ENCODE measurements at regions not wholly inside any gene's neighbourhood (a gene's known extent, or its start where the extent isn't known, plus 50 kb on each side); places are given as distances from the start of the nearest gene placed in this dataset.
"Not testable (repeated sequence)": the region's sequence is repeated elsewhere in the genome, so short reads cannot be mapped to it uniquely, and the experiment has no call there.

DNA sequence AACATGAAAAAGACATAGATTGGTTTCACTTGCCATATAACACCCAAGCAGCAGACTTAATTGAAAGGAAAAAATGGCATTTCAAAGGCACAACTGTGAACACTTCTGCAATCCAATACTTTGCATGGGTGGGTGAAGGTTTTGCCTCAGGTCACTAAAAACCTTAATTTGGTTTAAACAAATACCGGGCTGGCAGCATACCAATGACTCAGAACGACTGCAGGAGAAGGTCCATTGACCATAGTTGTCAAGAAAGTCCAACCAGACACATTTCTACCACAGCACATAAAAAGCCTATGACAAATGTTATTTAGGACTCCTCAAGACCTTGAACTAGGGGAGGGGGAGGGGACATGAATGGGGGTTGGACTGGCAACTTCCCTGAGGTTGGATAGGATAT, 183.6 kb upstream of the TRPC5 start:
- Histone ChIP-seq H3K27me3 (ENCODE audit: control insufficient read depth, insufficient read depth, low read length) (peaks cover 7% of the 10 kb centered on the region), H3K4me1 (ENCODE audit: control insufficient read depth, insufficient read depth, low read length) (no peaks in the 10 kb centered on the region), H3K4me3 (ENCODE audit: low read length) (no peak overlapping the region), H3K27ac (ENCODE audit: low read length) (no peak overlapping the region), H3K9me3 (replicated peaks; ENCODE audit: control insufficient read depth, low read depth, low read length) (no peaks in the 10 kb centered on the region), H3K36me3 (ENCODE audit: control insufficient read depth, insufficient read depth, low read length) (no peaks in the 10 kb centered on the region)
- DNase-seq, result no peak
- WGBS (ENCODE audit: insufficient coverage), result no CpG with 5 or more reads among the region's 2 CpGs

DNA sequence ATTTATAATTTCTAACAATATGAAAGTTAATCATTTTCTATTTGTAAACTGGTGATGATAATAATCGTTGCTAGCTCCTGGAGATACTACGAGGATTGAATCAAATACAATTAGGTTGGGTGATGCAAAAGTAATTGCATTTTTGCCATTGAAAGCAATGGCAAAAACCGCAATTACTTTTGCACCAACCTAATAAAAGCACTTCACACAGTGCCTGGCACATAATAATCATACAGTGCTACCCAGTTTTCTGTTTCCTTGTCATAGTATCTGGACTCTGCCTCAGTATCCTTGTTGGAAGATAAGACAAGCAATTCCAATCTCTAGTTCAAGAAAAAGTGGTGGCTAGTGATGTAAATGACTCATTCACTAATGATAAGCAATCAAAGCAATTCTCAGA, 176.8 kb upstream of the TRPC5 start:
- Histone ChIP-seq H3K36me3 (ENCODE audit: control insufficient read depth, insufficient read depth, low read length) (no peaks in the 10 kb centered on the region), H3K4me3 (ENCODE audit: low read length) (no peak overlapping the region), H3K9me3 (replicated peaks; ENCODE audit: control insufficient read depth, low read depth, low read length) (no peaks in the 10 kb centered on the region), H3K4me1 (ENCODE audit: control insufficient read depth, insufficient read depth, low read length) (no peaks in the 10 kb centered on the region), H3K27ac (ENCODE audit: low read length) (no peak overlapping the region), H3K27me3 (ENCODE audit: control insufficient read depth, insufficient read depth, low read length) (no peaks in the 10 kb centered on the region)
- WGBS (ENCODE audit: insufficient coverage), result no CpG with 5 or more reads among the region's 3 CpGs
- no peak for DNase-seq

DNA sequence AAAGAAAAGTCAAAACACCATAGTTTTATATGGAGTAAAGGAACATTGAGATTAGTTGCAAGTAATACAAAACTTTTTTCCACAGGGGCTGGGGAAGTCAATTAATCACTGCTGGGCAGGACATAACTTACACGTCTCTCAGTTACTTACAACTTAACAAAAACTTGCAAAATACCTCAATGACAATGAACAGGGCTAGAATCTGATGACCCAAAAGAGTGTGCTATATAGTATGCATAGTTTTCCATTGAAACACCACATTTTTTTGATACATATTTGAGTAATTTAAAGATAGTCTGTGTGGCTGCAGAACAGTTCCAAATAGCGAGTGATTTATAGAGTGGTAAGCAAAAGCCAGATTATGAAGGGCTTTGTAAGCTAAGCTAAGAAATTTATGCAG, 172.3 kb upstream of the TRPC5 start:
- 50% methylated on average over 1 of the region's 2 CpGs for WGBS (ENCODE audit: insufficient coverage)
- Histone ChIP-seq H3K36me3 (ENCODE audit: control insufficient read depth, insufficient read depth, low read length) (no peaks in the 10 kb centered on the region), H3K9me3 (replicated peaks; ENCODE audit: control insufficient read depth, low read depth, low read length) (no peaks in the 10 kb centered on the region), H3K4me3 (ENCODE audit: low read length) (no peak overlapping the region), H3K27me3 (ENCODE audit: control insufficient read depth, insufficient read depth, low read length) (peaks cover 2% of the 10 kb centered on the region), H3K27ac (ENCODE audit: low read length) (no peak overlapping the region), H3K4me1 (ENCODE audit: control insufficient read depth, insufficient read depth, low read length) (no peaks in the 10 kb centered on the region)
- DNase-seq, result peak; percentile 40

DNA sequence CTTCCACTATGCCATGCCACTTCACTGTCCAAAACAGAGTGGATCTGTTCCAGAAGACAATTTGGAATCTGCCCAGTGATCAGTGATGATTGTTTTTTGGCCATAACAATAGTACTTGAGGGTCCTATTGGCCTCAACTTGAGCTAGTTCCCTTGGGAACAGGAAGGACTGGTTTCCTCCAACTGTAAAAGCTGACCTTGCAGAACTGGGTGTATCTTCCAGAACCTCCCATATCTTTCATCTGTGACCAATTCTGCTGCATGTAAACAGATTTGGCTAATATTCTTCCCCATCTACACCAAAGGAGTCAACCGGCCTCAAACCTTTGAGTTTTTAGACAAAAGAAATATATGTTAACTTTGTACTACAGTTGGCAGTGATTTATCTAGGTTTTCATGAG, 165.1 kb upstream of the TRPC5 start:
- DNase-seq, result peak; percentile 19
- Histone ChIP-seq H3K4me3 (ENCODE audit: low read length) (no peak overlapping the region), H3K9me3 (replicated peaks; ENCODE audit: control insufficient read depth, low read depth, low read length) (peaks cover 3% of the 10 kb centered on the region), H3K27me3 (ENCODE audit: control insufficient read depth, insufficient read depth, low read length) (peaks cover 2% of the 10 kb centered on the region), H3K36me3 (ENCODE audit: control insufficient read depth, insufficient read depth, low read length) (no peaks in the 10 kb centered on the region), H3K27ac (ENCODE audit: low read length) (no peak overlapping the region), H3K4me1 (ENCODE audit: control insufficient read depth, insufficient read depth, low read length) (no peaks in the 10 kb centered on the region)
- WGBS (ENCODE audit: insufficient coverage), result no CpG with 5 or more reads among the region's 1 CpG

DNA sequence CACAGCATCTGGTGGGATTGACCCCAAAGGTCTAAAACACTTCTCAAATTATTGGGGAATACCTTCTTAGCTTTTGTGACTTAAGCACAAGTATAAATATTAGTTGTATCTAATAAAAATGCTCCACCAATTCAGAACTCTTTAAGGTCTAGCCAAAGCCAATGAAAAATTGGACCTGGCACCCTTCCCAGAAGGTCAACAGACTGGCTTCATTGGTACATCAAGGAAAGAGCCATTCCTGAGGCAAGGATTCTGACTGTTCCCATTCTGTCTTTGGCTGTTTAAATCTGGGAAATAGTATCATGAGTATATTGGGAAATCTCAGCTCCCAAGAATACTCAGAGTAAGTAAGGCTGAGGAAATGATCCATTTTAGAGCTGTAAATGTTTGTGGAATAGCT, 153.0 kb upstream of the TRPC5 start:
- Histone ChIP-seq H3K4me1 (ENCODE audit: control insufficient read depth, insufficient read depth, low read length) (no peaks in the 10 kb centered on the region), H3K27ac (ENCODE audit: low read length) (no peak overlapping the region), H3K4me3 (ENCODE audit: low read length) (no peak overlapping the region), H3K36me3 (ENCODE audit: control insufficient read depth, insufficient read depth, low read length) (no peaks in the 10 kb centered on the region), H3K27me3 (ENCODE audit: control insufficient read depth, insufficient read depth, low read length) (no peaks in the 10 kb centered on the region), H3K9me3 (replicated peaks; ENCODE audit: control insufficient read depth, low read depth, low read length) (no peaks in the 10 kb centered on the region)
- no peak for DNase-seq

DNA sequence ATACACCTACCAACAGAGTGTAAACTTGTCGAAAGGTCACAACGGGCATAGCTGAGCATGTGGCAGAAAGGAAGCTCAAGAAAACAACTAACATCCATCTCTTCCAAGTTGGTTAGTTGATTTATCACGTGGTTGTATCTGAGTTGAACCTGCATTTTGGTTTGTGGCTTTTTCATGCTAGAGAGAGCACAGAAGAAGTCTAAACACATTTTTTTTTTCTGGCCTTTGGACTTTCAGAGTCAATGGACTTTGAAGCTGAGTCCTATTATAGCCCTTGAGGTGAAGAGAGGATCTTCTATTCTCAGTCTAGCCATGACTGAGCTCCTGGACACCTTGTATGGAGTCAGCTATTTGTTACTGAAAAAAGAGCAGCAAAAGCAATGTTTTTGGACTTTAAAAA, 150.6 kb upstream of the TRPC5 start:
- H3K27me3 ChIP-seq (ENCODE audit: control insufficient read depth, insufficient read depth, low read length), result no peaks in the 10 kb centered on the region
- no peaks in the 10 kb centered on the region for H3K9me3 ChIP-seq (replicated peaks; ENCODE audit: control insufficient read depth, low read depth, low read length)
- H3K36me3 ChIP-seq (ENCODE audit: control insufficient read depth, insufficient read depth, low read length), result no peaks in the 10 kb centered on the region
- no peak overlapping the region for H3K27ac ChIP-seq (ENCODE audit: low read length)
- H3K4me1 ChIP-seq (ENCODE audit: control insufficient read depth, insufficient read depth, low read length), result no peaks in the 10 kb centered on the region
- DNase-seq, result no peak
- no CpG with 5 or more reads among the region's 3 CpGs for WGBS (ENCODE audit: insufficient coverage)
- H3K4me3 ChIP-seq (ENCODE audit: low read length), result no peak overlapping the region

DNA sequence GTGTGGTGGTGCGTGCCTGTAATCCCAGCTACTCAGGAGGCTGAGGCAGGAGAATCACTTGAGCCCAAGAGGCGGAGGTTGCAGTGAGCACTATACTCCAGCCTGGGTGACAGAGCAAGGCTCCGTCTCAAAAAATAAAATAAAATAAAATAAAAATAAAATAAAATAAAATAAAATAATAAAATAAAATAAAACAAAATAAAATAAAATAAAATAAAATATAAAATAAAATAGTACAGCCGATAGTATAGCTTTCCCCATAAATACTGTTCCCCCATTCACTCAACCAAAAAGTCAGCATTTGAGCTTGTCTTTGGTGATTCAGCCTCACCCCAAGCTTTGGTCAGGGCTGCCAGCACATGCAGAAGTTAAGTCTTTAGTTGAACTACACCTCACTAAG, 144.2 kb upstream of the TRPC5 start:
- not testable (repeated sequence) for H3K4me3 ChIP-seq (ENCODE audit: low read length); H3K36me3 ChIP-seq (ENCODE audit: control insufficient read depth, insufficient read depth, low read length); DNase-seq; H3K4me1 ChIP-seq (ENCODE audit: control insufficient read depth, insufficient read depth, low read length); H3K9me3 ChIP-seq (replicated peaks; ENCODE audit: control insufficient read depth, low read depth, low read length); H3K27ac ChIP-seq (ENCODE audit: low read length); H3K27me3 ChIP-seq (ENCODE audit: control insufficient read depth, insufficient read depth, low read length)
- no CpG with 5 or more reads among the region's 4 CpGs for WGBS (ENCODE audit: insufficient coverage)

DNA sequence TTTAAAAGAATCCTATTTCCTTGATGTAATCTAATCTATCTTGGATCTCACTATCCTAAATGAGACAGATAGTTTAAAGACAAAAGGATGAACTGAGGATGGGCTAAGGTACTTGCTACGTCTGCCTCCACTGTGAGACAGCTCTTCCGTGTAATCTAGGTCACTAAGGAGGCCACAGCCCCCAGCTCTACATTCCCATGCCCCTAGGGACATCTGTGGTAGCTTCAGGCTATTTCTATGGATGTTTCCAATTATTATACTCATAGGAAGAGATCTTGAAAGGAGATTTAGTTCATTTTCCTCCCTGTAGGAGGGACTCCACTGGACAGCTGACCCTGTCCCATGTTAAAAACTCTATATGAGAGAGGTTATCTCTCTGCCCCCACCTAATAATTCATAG, 140.8 kb upstream of the TRPC5 start:
- DNase-seq, result no peak
- Histone ChIP-seq H3K9me3 (replicated peaks; ENCODE audit: control insufficient read depth, low read depth, low read length) (no peaks in the 10 kb centered on the region), H3K27ac (ENCODE audit: low read length) (no peak overlapping the region), H3K4me3 (ENCODE audit: low read length) (no peak overlapping the region), H3K36me3 (ENCODE audit: control insufficient read depth, insufficient read depth, low read length) (no peaks in the 10 kb centered on the region), H3K4me1 (ENCODE audit: control insufficient read depth, insufficient read depth, low read length) (no peaks in the 10 kb centered on the region), H3K27me3 (ENCODE audit: control insufficient read depth, insufficient read depth, low read length) (peaks cover 11% of the 10 kb centered on the region)
- no CpG with 5 or more reads among the region's 2 CpGs for WGBS (ENCODE audit: insufficient coverage)

DNA sequence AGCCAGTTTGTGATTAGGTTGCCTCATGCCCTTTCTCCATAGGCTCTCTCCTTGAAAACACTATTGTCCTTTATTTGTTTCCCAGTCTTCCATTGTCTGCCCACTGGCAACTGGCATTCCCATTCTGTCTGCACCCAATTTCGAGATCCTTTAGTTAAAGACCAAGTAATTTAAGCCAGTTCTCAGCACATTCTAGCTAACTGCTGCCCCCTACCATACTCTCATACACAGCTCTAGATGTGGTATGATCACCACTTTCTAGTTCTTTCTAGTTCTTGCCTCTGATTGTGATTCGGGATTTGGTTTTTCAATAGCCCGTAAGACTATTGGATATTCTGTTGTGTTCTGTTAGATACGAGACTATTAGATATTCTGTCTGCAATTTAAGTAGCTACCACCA, 135.8 kb upstream of the TRPC5 start:
- H3K4me3 ChIP-seq (ENCODE audit: low read length), result no peak overlapping the region
- H3K27me3 ChIP-seq (ENCODE audit: control insufficient read depth, insufficient read depth, low read length), result peaks cover 6% of the 10 kb centered on the region
- no peak for DNase-seq
- H3K36me3 ChIP-seq (ENCODE audit: control insufficient read depth, insufficient read depth, low read length), result no peaks in the 10 kb centered on the region
- no peaks in the 10 kb centered on the region for H3K9me3 ChIP-seq (replicated peaks; ENCODE audit: control insufficient read depth, low read depth, low read length)
- no peaks in the 10 kb centered on the region for H3K4me1 ChIP-seq (ENCODE audit: control insufficient read depth, insufficient read depth, low read length)
- H3K27ac ChIP-seq (ENCODE audit: low read length), result no peak overlapping the region
- 14% methylated on average over 1 of the region's 4 CpGs for WGBS (ENCODE audit: insufficient coverage)

DNA sequence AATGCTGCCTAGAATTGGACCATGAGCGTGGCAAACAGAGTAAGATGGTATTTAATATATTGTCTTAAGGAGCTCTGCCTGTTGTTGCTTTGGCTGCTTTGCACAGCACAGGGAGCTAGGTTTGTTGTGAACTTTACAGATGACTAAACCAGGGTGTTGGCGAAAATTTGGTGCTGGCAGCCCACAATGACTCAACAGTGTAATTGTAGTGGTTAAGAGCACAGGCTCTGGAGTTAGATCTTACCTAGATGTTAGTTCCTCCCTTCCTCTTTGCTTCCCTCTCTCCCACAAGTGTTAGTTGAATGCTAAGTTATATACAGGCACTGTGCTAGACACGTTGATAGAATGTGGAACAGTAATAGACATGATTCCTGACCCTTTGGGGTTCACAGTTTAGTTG, 128.9 kb upstream of the TRPC5 start:
- no peak for DNase-seq
- Histone ChIP-seq H3K27me3 (ENCODE audit: control insufficient read depth, insufficient read depth, low read length) (peaks cover 2% of the 10 kb centered on the region), H3K27ac (ENCODE audit: low read length) (no peak overlapping the region), H3K4me3 (ENCODE audit: low read length) (no peak overlapping the region), H3K36me3 (ENCODE audit: control insufficient read depth, insufficient read depth, low read length) (no peaks in the 10 kb centered on the region), H3K4me1 (ENCODE audit: control insufficient read depth, insufficient read depth, low read length) (no peaks in the 10 kb centered on the region), H3K9me3 (replicated peaks; ENCODE audit: control insufficient read depth, low read depth, low read length) (no peaks in the 10 kb centered on the region)
- 78% methylated on average over 1 of the region's 3 CpGs for WGBS (ENCODE audit: insufficient coverage)

DNA sequence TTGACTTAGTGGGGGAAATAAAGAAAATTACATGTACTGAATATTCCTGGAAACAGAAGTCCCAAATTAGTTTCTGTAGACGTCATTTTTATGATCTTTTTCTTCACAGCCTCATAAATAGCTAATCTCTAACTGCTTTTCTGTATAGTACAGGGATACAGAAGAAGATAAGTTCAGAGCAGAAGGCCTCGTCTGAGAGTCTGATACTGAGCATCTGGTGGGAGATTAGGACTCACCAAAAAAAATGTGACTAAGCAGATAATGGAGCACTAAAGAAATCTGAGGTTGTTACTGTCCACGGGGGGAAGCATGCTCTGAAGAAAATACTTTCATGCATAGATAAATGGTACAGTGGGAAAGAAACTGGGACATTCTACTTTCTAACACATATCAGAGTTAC, 115.3 kb upstream of the TRPC5 start:
- WGBS (ENCODE audit: insufficient coverage), result 67% methylated on average over 1 of the region's 3 CpGs
- no peaks in the 10 kb centered on the region for H3K9me3 ChIP-seq (replicated peaks; ENCODE audit: control insufficient read depth, low read depth, low read length)
- no peak overlapping the region for H3K27ac ChIP-seq (ENCODE audit: low read length)
- DNase-seq, result no peak
- H3K4me1 ChIP-seq (ENCODE audit: control insufficient read depth, insufficient read depth, low read length), result no peaks in the 10 kb centered on the region
- no peak overlapping the region for H3K4me3 ChIP-seq (ENCODE audit: low read length)
- peaks cover 3% of the 10 kb centered on the region for H3K27me3 ChIP-seq (ENCODE audit: control insufficient read depth, insufficient read depth, low read length)
- no peaks in the 10 kb centered on the region for H3K36me3 ChIP-seq (ENCODE audit: control insufficient read depth, insufficient read depth, low read length)
